Naive thymus-derived CD4-positive, alpha-beta T cell (primary cell): ENCODE measurements at regions not wholly inside any gene's neighbourhood (a gene's known extent, or its start where the extent isn't known, plus 50 kb on each side); places are given as distances from the start of the nearest gene placed in this dataset.

ENCODE experiments used
- ATAC-seq: fragments of 150-1000 bp; cut with Tn5 transposase; 2 replicates; pipeline ENCODE4 v1.10.0; 2021; ENCODE audit warnings: mild to moderate bottlenecking, moderate library complexity
- CTCF ChIA-PET: fragments of 350-600 bp; sonication (Branson Sonifier 250); formaldehyde crosslinking; loops from one replicate; lab custom pipeline; 2021; ENCODE audit warnings: antibody characterized with exemption; lab: Charles Lee
- POLR2A ChIA-PET: fragments of 350-600 bp; sonication (Branson Sonifier 250); formaldehyde crosslinking; loops from one replicate; lab custom pipeline; 2021; ENCODE audit warnings: antibody characterized with exemption, inconsistent platforms; lab: Charles Lee
- DNase-seq, 9 donors: peaks; one replicate each; pipeline versions ENCODE4 v3.0.0 to v3.0.0-alpha.2; 2020 to 2022; ENCODE audit warnings: mixed read lengths in 1 of 9
- H3K27ac ChIP-seq: one replicate; pipeline ENCODE4 v1.7.0; 2013; ENCODE audit warnings: mild to moderate bottlenecking, low read depth, low read length, moderate library complexity
- H3K27me3 ChIP-seq, 2 donors: one replicate each; pipeline ENCODE4 v1.7.0; 2013; ENCODE audit warnings: low read length in 2 of 2, mild to moderate bottlenecking in 2 of 2, moderate library complexity in 2 of 2; ENCODE audit not compliant: control insufficient read depth in 2 of 2, insufficient read depth in 2 of 2
- H3K36me3 ChIP-seq, 3 experiments: 1 replicate in 2 of 3; 2 replicates in 1 of 3; pipeline ENCODE4 v1.7.0; 2013; ENCODE audit warnings: low read length in 3 of 3, mild to moderate bottlenecking in 3 of 3, moderate library complexity in 1 of 3; ENCODE audit not compliant: insufficient read depth in 3 of 3, control insufficient read depth in 2 of 3
- H3K4me1 ChIP-seq, 2 donors: one replicate each; pipeline ENCODE4 v1.7.0; 2013; ENCODE audit warnings: low read length in 2 of 2, mild to moderate bottlenecking in 2 of 2, moderate library complexity in 1 of 2; ENCODE audit not compliant: control insufficient read depth in 2 of 2, insufficient read depth in 2 of 2
- H3K4me3 ChIP-seq: 2 replicates; pipeline ENCODE4 v1.7.0; 2013; ENCODE audit warnings: mild to moderate bottlenecking, low read length
- H3K9me3 ChIP-seq, 3 experiments: 1 replicate in 2 of 3; 2 replicates in 1 of 3; pipeline ENCODE4 v1.7.0; 2013; ENCODE audit warnings: low read length in 3 of 3; ENCODE audit not compliant: control insufficient read depth in 2 of 3
- H3K27ac Mint-ChIP-seq, 9 donors: one replicate each; pipeline ENCODE4 v1.8.0; 2020 to 2022; ENCODE audit warnings: mixed read lengths in 9 of 9, mild to moderate bottlenecking in 8 of 9, moderate library complexity in 5 of 9, inconsistent platforms in 2 of 9
- H3K27me3 Mint-ChIP-seq, 5 donors: one replicate each; pipeline ENCODE4 v1.8.0; 2021 to 2022; ENCODE audit warnings: mixed read lengths in 5 of 5, mild to moderate bottlenecking in 1 of 5
- H3K36me3 Mint-ChIP-seq, 5 donors: one replicate each; pipeline ENCODE4 v1.8.0; 2020 to 2022; ENCODE audit warnings: mixed read lengths in 5 of 5, mild to moderate bottlenecking in 3 of 5, inconsistent platforms in 1 of 5
- H3K4me1 Mint-ChIP-seq, 7 donors: one replicate each; pipeline ENCODE4 v1.8.0; 2020 to 2022; ENCODE audit warnings: mixed read lengths in 7 of 7, mild to moderate bottlenecking in 3 of 7, inconsistent platforms in 1 of 7
- H3K4me3 Mint-ChIP-seq, 10 donors: one replicate each; pipeline ENCODE4 v1.8.0; 2020 to 2022; ENCODE audit warnings: mild to moderate bottlenecking in 10 of 10, mixed read lengths in 10 of 10, moderate library complexity in 6 of 10, inconsistent platforms in 2 of 10
- H3K9me3 Mint-ChIP-seq, 11 donors: one replicate each; pipeline ENCODE4 v1.8.0; 2020 to 2022; ENCODE audit warnings: mixed read lengths in 11 of 11, mild to moderate bottlenecking in 4 of 11, inconsistent platforms in 1 of 11, moderate library complexity in 1 of 11
- intact Hi-C, 2 donors: fragments of 100-400 bp; cut with micrococcal nuclease; formaldehyde crosslinking; loops; one replicate each; pipeline ENCODE4 v1.15.1; 2023

DNA sequence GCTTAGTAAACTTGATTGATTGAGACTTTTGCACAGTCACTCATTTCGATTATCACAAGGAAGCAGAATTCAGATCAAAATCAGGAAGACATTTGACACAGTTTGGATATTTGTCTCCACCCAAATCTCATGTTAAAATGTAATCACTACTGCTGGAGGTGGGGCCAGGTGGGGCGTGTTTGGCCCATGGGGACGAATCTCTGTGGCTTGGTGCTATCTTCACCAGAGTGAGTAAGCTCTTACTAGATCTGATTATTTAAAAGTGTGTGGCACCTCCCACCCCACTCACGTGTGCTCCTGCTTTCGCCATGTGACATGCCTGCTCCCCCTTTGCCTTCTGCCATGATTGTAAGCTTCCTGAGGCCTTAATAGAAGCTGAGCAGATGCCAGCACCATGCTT is 291.4 kb downstream of the PCNX1 start:
- intact Hi-C loops = no loop called here
- ATAC-seq (peak; percentile 54), DNase-seq (no peak)
- H3K27me3 Mint-ChIP-seq = peaks cover 0 to 11% (median 0%) of the 10 kb centered on the region in 5 donors
- no peaks in the 10 kb centered on the region for H3K36me3 ChIP-seq
- H3K4me1 ChIP-seq = no peaks in the 10 kb centered on the region
- H3K27ac ChIP-seq = no peak overlapping the region
- no peak overlapping the region for H3K4me3 ChIP-seq
- H3K9me3 Mint-ChIP-seq = peaks cover 0 to 3% (median 0%) of the 10 kb centered on the region in 11 donors
- H3K9me3 ChIP-seq = no peaks in the 10 kb centered on the region
- H3K27me3 ChIP-seq = no peaks in the 10 kb centered on the region
- CTCF ChIA-PET = no interaction called here
- POLR2A ChIA-PET = no interaction called here
- no peak overlapping the region for H3K27ac Mint-ChIP-seq
- no peaks in the 10 kb centered on the region for H3K4me1 Mint-ChIP-seq
- no peaks in the 10 kb centered on the region for H3K36me3 Mint-ChIP-seq
- H3K4me3 Mint-ChIP-seq = no peak overlapping the region

DNA sequence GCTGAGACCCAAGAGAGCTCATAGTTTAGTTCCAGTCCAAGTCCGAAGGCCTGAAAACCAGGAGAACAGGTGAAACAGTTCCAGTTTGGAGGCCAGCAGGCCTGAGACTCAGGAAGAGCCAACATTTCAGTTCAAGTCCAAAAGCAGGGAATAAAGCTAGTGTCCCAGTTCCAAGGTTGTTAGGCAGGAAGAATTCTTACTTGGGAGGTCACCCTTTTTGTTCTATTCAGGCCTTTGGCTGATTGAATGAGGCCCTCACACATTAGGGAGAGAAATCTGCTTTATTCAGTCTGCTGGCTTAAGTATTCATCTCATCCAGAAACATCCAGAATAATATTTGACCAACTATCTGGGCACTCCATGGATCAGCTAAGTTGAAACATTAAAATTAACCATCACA is 294.6 kb downstream of the PCNX1 start:
- no peaks in the 10 kb centered on the region for H3K4me1 ChIP-seq
- ChIA-PET POLR2A (no interaction called here), CTCF (no interaction called here)
- no peak overlapping the region for H3K4me3 ChIP-seq
- no peak for DNase-seq
- H3K9me3 ChIP-seq = no peaks in the 10 kb centered on the region
- no peak overlapping the region for H3K27ac Mint-ChIP-seq
- peaks cover 0 to 2% (median 0%) of the 10 kb centered on the region in 11 donors for H3K9me3 Mint-ChIP-seq
- peaks cover 0 to 3% (median 0%) of the 10 kb centered on the region in 5 donors for H3K36me3 Mint-ChIP-seq
- H3K27me3 Mint-ChIP-seq = peaks cover 0 to 11% (median 0%) of the 10 kb centered on the region in 5 donors
- H3K4me3 Mint-ChIP-seq = no peak overlapping the region
- intact Hi-C loops = no loop called here
- peaks cover 0 to 3% (median 0%) of the 10 kb centered on the region in 7 donors for H3K4me1 Mint-ChIP-seq
- no peaks in the 10 kb centered on the region for H3K27me3 ChIP-seq
- no peak for ATAC-seq
- no peak overlapping the region for H3K27ac ChIP-seq
- no peaks in the 10 kb centered on the region for H3K36me3 ChIP-seq

DNA sequence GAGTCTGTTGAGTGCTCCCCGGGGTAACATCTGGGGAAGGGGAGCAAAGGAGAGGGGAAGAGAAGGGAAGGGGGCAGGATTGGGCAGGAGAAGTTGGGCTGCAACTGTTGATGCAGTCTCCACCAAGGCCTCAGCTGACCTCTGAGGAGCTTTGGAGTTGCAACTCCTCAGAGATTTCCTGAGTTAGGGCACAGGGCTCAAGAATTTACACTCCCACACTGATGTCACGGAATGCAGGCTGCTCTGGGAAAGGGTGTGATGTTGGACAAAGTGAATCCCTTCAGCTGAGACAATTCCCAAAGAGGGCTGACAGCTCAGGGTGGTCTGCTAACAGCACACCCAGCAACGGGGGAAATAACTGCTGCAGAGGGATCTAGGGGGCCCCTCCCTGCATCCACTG is 295.6 kb downstream of the PCNX1 start:
- no peaks in the 10 kb centered on the region for H3K27me3 ChIP-seq
- CTCF ChIA-PET = interaction anchor here (0.6 kb wide), 1 partner anchor 487 kb away, joined by 4 read pairs; no protein-coding TSS in a partner anchor
- Mint-ChIP-seq H3K9me3 (peaks cover 0 to 2% (median 0%) of the 10 kb centered on the region in 11 donors), H3K4me3 (no peak overlapping the region), H3K27ac (no peak overlapping the region), H3K27me3 (peaks cover 0 to 13% (median 0%) of the 10 kb centered on the region in 5 donors), H3K36me3 (peaks cover 0 to 3% (median 0%) of the 10 kb centered on the region in 5 donors), H3K4me1 (peaks cover 0 to 3% (median 0%) of the 10 kb centered on the region in 7 donors)
- H3K4me3 ChIP-seq = no peak overlapping the region
- DNase-seq (no peak), ATAC-seq (no peak)
- no peaks in the 10 kb centered on the region for H3K4me1 ChIP-seq
- no peaks in the 10 kb centered on the region for H3K36me3 ChIP-seq
- H3K9me3 ChIP-seq = no peaks in the 10 kb centered on the region
- POLR2A ChIA-PET = no interaction called here
- H3K27ac ChIP-seq = no peak overlapping the region
- intact Hi-C loops = no loop called here

DNA sequence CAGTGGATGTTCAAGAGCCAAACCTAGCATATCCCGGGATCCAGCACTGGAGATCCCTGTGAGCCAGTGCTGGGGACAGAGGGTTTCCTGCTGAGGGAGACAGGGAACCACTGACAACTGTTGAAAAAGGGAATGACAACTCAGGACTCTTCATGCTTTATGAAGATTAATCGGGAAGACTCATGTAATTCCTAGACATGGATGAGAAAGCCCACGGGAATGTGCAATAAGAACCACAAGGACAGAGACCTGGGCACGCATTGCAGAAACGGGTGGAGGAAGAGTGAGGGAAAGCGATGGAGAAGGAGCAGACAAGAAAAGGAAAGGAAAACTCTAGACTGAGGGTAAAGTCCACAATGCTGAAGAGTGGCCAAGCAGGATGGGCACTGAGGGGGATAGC is 296.0 kb downstream of the PCNX1 start:
- intact Hi-C loops = no loop called here
- Mint-ChIP-seq H3K27ac (no peak overlapping the region), H3K36me3 (peaks cover 0 to 3% (median 0%) of the 10 kb centered on the region in 5 donors), H3K4me3 (no peak overlapping the region), H3K27me3 (peaks cover 0 to 13% (median 0%) of the 10 kb centered on the region in 5 donors), H3K4me1 (peaks cover 0 to 3% (median 0%) of the 10 kb centered on the region in 7 donors), H3K9me3 (peaks cover 0 to 2% (median 0%) of the 10 kb centered on the region in 11 donors)
- DNase-seq (no peak), ATAC-seq (no peak)
- Histone ChIP-seq H3K36me3 (no peaks in the 10 kb centered on the region), H3K9me3 (no peaks in the 10 kb centered on the region), H3K27me3 (no peaks in the 10 kb centered on the region), H3K4me3 (no peak overlapping the region), H3K4me1 (no peaks in the 10 kb centered on the region), H3K27ac (no peak overlapping the region)
- POLR2A ChIA-PET = no interaction called here
- CTCF ChIA-PET = interaction anchor here (0.6 kb wide), 1 partner anchor 487 kb away, joined by 4 read pairs; no protein-coding TSS in a partner anchor

DNA sequence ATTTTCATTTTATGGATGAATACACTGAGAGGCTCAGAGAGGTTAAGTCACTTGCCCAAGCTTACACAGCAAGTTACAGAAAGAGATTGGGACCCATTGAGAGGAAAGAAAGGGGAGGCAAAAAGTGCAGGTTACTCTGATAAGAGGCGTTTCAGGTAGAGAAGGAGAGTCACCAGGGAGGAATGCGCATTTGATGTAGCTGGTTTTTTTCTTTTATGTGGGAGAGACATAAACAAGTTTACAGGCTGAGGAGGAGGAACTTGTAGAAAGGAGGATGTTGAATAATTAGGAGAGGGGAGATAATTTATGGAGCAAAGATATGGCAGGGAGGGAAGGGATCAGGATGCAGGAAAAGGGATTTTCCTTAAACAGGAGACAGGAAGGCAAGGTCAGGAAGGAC is 297.0 kb downstream of the PCNX1 start:
- Mint-ChIP-seq H3K36me3 (peaks cover 0 to 3% (median 0%) of the 10 kb centered on the region in 5 donors), H3K27ac (no peak overlapping the region), H3K4me3 (no peak overlapping the region), H3K4me1 (peaks cover 0 to 3% (median 0%) of the 10 kb centered on the region in 7 donors), H3K27me3 (peaks cover 0 to 13% (median 0%) of the 10 kb centered on the region in 5 donors), H3K9me3 (peaks cover 0 to 2% (median 0%) of the 10 kb centered on the region in 11 donors)
- intact Hi-C loops = no loop called here
- Histone ChIP-seq H3K9me3 (no peaks in the 10 kb centered on the region), H3K27me3 (no peaks in the 10 kb centered on the region), H3K27ac (no peak overlapping the region), H3K4me3 (no peak overlapping the region), H3K36me3 (no peaks in the 10 kb centered on the region), H3K4me1 (no peaks in the 10 kb centered on the region)
- ATAC-seq (no peak), DNase-seq (no peak)
- CTCF ChIA-PET = no interaction called here
- POLR2A ChIA-PET = no interaction called here

DNA sequence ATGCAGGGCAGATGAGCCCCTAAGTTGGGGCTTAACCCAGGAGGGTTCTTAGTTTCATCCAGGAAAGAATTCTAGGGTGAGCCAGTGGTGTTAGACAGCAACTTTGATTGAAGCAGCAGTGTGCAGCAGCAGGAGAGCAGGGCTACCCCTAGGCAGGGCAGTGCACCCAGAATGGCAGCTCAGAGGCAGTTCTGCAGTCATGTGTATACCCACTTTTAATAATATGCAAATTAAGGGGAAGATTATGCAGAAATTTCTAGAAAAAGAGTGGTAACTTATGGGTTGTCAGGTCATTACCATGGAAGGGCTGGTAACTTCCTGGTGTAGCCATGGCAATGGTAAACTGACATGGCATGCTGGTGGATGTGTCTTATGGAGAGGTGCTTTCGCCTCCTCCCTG is 297.5 kb downstream of the PCNX1 start:
- H3K4me3 Mint-ChIP-seq = no peak overlapping the region
- intact Hi-C loops = no loop called here
- peak overlapping the region in 1 of 9 donors; percentile 68 for H3K27ac Mint-ChIP-seq
- H3K36me3 Mint-ChIP-seq = peaks cover 0 to 3% (median 0%) of the 10 kb centered on the region in 5 donors
- CTCF ChIA-PET = no interaction called here
- no peak for DNase-seq
- H3K27ac ChIP-seq = no peak overlapping the region
- H3K9me3 Mint-ChIP-seq = peaks cover 0 to 2% (median 0%) of the 10 kb centered on the region in 11 donors
- POLR2A ChIA-PET = no interaction called here
- peaks cover 0 to 13% (median 0%) of the 10 kb centered on the region in 5 donors for H3K27me3 Mint-ChIP-seq
- H3K27me3 ChIP-seq = no peaks in the 10 kb centered on the region
- H3K4me1 ChIP-seq = no peaks in the 10 kb centered on the region
- H3K4me3 ChIP-seq = no peak overlapping the region
- ATAC-seq = no peak
- no peaks in the 10 kb centered on the region for H3K9me3 ChIP-seq
- H3K4me1 Mint-ChIP-seq = peaks cover 0 to 3% (median 0%) of the 10 kb centered on the region in 7 donors
- no peaks in the 10 kb centered on the region for H3K36me3 ChIP-seq

DNA sequence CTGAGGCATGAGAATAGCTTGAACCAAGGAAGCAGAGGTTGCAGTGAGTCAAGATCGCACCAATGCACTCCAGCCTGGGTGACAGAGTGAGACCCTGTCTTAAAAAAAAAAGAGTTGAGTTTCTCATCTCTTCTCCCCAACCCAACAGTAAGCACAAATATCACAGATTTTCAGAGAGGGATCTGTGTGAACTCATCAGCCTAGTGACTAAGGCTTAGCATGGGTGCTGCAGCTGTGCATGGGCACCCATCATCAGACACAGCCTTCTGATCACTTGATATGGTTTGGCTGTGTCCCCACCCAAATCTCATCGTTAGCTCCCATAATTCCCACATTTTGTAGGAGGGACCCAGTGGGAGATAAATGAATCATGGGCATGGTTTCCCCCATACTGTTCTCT is 298.9 kb downstream of the PCNX1 start:
- Mint-ChIP-seq H3K4me3 (no peak overlapping the region), H3K4me1 (peaks cover 0 to 3% (median 0%) of the 10 kb centered on the region in 7 donors), H3K27ac (no peak overlapping the region), H3K27me3 (peaks cover 0 to 13% (median 0%) of the 10 kb centered on the region in 5 donors), H3K36me3 (peaks cover 0 to 3% (median 0%) of the 10 kb centered on the region in 5 donors), H3K9me3 (peaks cover 0 to 2% (median 0%) of the 10 kb centered on the region in 11 donors)
- H3K4me3 ChIP-seq = no peak overlapping the region
- POLR2A ChIA-PET = interaction anchor here (0.6 kb wide), 1 partner anchor 220 kb away, joined by 3 read pairs; no protein-coding TSS in a partner anchor
- H3K27me3 ChIP-seq = no peaks in the 10 kb centered on the region
- CTCF ChIA-PET = no interaction called here
- no peak overlapping the region for H3K27ac ChIP-seq
- ATAC-seq (no peak), DNase-seq (no peak)
- no peaks in the 10 kb centered on the region for H3K4me1 ChIP-seq
- no peaks in the 10 kb centered on the region for H3K9me3 ChIP-seq
- intact Hi-C loops = no loop called here
- no peaks in the 10 kb centered on the region for H3K36me3 ChIP-seq
